H9 (cell line): ENCODE measurements at regions not wholly inside any gene's neighbourhood (a gene's known extent, or its start where the extent isn't known, plus 50 kb on each side); places are given as distances from the start of the nearest gene placed in this dataset.

Experiments used
- DNase-seq: peaks from one replicate; pipeline ENCODE4 v3.0.0-alpha.2; 2017
- H2AFZ ChIP-seq: one replicate; pipeline ENCODE4 v1.6.1; 2013; ENCODE audit warnings: mild to moderate bottlenecking, low read length, control low read depth, moderate library complexity
- H2AK5ac ChIP-seq: 2 replicates; pipeline ENCODE4 v1.6.1; 2013; ENCODE audit warnings: low read length, control low read depth, mixed read lengths; ENCODE audit not compliant: insufficient read length
- H2BK120ac ChIP-seq: one replicate; pipeline ENCODE4 v1.6.1; 2013; ENCODE audit warnings: low read depth, mild to moderate bottlenecking, low read length, control low read depth, inconsistent platforms; ENCODE audit not compliant: poor library complexity, severe bottlenecking
- H2BK12ac ChIP-seq: 2 replicates; pipeline ENCODE4 v1.6.1; 2013; ENCODE audit warnings: low read length, control low read depth, mixed read lengths, low read depth; ENCODE audit not compliant: insufficient read length
- H2BK15ac ChIP-seq: 2 replicates; pipeline ENCODE4 v1.6.1; 2013; ENCODE audit warnings: low read depth, low read length, control low read depth
- H2BK20ac ChIP-seq: one replicate; pipeline ENCODE4 v1.6.1; 2013; ENCODE audit warnings: low read depth, mild to moderate bottlenecking, low read length, control low read depth, inconsistent platforms; ENCODE audit not compliant: poor library complexity, severe bottlenecking
- H2BK5ac ChIP-seq: 2 replicates; pipeline ENCODE4 v1.6.1; 2013; ENCODE audit warnings: low read length, control low read depth, mixed read lengths; ENCODE audit not compliant: insufficient read length
- H3K14ac ChIP-seq: 2 replicates; pipeline ENCODE4 v1.6.1; 2013; ENCODE audit warnings: low read length, control low read depth; ENCODE audit not compliant: insufficient read depth
- H3K18ac ChIP-seq: 2 replicates; pipeline ENCODE4 v1.6.1; 2013; ENCODE audit warnings: low read depth, mild to moderate bottlenecking, mixed read lengths, low read length, control low read depth; ENCODE audit not compliant: insufficient read length
- H3K23ac ChIP-seq: 2 replicates; pipeline ENCODE4 v1.6.1; 2013; ENCODE audit warnings: low read length, control low read depth, mixed read lengths, low read depth; ENCODE audit not compliant: insufficient read length
- H3K23me2 ChIP-seq: 2 replicates; pipeline ENCODE4 v1.6.1; 2013; ENCODE audit warnings: low read depth, mild to moderate bottlenecking, mixed read lengths, low read length, control low read depth; ENCODE audit not compliant: insufficient read length, poor library complexity, severe bottlenecking
- H3K27ac ChIP-seq: 2 replicates; pipeline ENCODE4 v1.5.1; 2013; ENCODE audit warnings: low read length, control low read depth, mixed read lengths, low read depth; ENCODE audit not compliant: insufficient read length
- H3K27me3 ChIP-seq: 2 replicates; pipeline ENCODE4 v1.6.1; 2013; ENCODE audit warnings: low read length, control low read depth, inconsistent platforms; ENCODE audit not compliant: insufficient read depth
- H3K4ac ChIP-seq: 2 replicates; pipeline ENCODE4 v1.6.1; 2013; ENCODE audit warnings: low read depth, mild to moderate bottlenecking, control low read depth, inconsistent platforms, low read length, moderate library complexity
- H3K4me1 ChIP-seq: 2 replicates; pipeline ENCODE4 v1.6.1; 2013; ENCODE audit warnings: low read length, control low read depth, inconsistent platforms; ENCODE audit not compliant: insufficient read depth
- H3K4me2 ChIP-seq: 2 replicates; pipeline ENCODE4 v1.6.1; 2013; ENCODE audit warnings: low read length, control low read depth, mixed read lengths; ENCODE audit not compliant: insufficient read length, insufficient read depth
- H3K56ac ChIP-seq: 2 replicates; pipeline ENCODE4 v1.6.1; 2013; ENCODE audit warnings: low read depth, mild to moderate bottlenecking, mixed read lengths, low read length, control low read depth; ENCODE audit not compliant: insufficient read length
- H3K79me1 ChIP-seq: 2 replicates; pipeline ENCODE4 v1.6.1; 2013; ENCODE audit warnings: low read depth, mild to moderate bottlenecking, moderate library complexity, low read length, control low read depth, inconsistent platforms; ENCODE audit not compliant: insufficient read depth, poor library complexity, severe bottlenecking
- H3K79me2 ChIP-seq: 2 replicates; pipeline ENCODE4 v1.6.1; 2013; ENCODE audit warnings: low read length, control low read depth, inconsistent platforms; ENCODE audit not compliant: insufficient read depth
- H3K9ac ChIP-seq: 2 replicates; pipeline ENCODE4 v1.6.1; 2013; ENCODE audit warnings: low read length, control low read depth, mixed read lengths; ENCODE audit not compliant: insufficient read length; ENCODE audit errors: extremely low read depth
- H3K9me3 ChIP-seq: one replicate; pipeline ENCODE4 v1.6.1; 2013; ENCODE audit warnings: low read depth, low read length, inconsistent platforms; ENCODE audit not compliant: control insufficient read depth
- H3T11ph ChIP-seq: one replicate; pipeline ENCODE4 v1.6.1; 2013; ENCODE audit warnings: mild to moderate bottlenecking, low read length, control low read depth, inconsistent platforms
- H4K20me1 ChIP-seq: one replicate; pipeline ENCODE4 v1.6.1; 2013; ENCODE audit not compliant: control insufficient read depth, insufficient read length, insufficient read depth
- H4K5ac ChIP-seq: 2 replicates; pipeline ENCODE4 v1.6.1; 2013; ENCODE audit warnings: low read depth, mild to moderate bottlenecking, mixed read lengths, low read length, control low read depth; ENCODE audit not compliant: insufficient read length
- H4K8ac ChIP-seq: replicated peaks from 2 replicates; pipeline ENCODE4 v1.6.1; 2013; ENCODE audit warnings: low read length, control low read depth, mixed read lengths, low read depth; ENCODE audit not compliant: insufficient read length
- H4K91ac ChIP-seq: 2 replicates; pipeline ENCODE4 v1.6.1; 2013; ENCODE audit warnings: low read depth, mild to moderate bottlenecking, moderate library complexity, mixed read lengths, low read length, control low read depth; ENCODE audit not compliant: insufficient read length
- H3K27ac Mint-ChIP-seq, 3 experiments: 2 replicates in 2 of 3; 3 replicates in 1 of 3; pipeline ENCODE4 v1.8.0; 2020 to 2021; ENCODE audit warnings: mixed read lengths in 3 of 3, mild to moderate bottlenecking in 1 of 3, moderate library complexity in 1 of 3
- H3K27me3 Mint-ChIP-seq: 2 replicates; pipeline ENCODE4 v1.8.0; 2021; ENCODE audit warnings: low read depth, mild to moderate bottlenecking, moderate library complexity, mixed read lengths
- H3K36me3 Mint-ChIP-seq, 3 experiments: 2 replicates in 2 of 3; 3 replicates in 1 of 3; pipeline ENCODE4 v1.8.0; 2020 to 2021; ENCODE audit warnings: low read depth in 3 of 3, mixed read lengths in 3 of 3; ENCODE audit not compliant: insufficient read depth in 1 of 3
- H3K4me1 Mint-ChIP-seq, 2 experiments: 2 replicates each; pipeline ENCODE4 v1.8.0; 2020; ENCODE audit warnings: mixed read lengths in 2 of 2
- H3K4me3 Mint-ChIP-seq, 2 experiments: 2 replicates in 1 of 2; 3 replicates in 1 of 2; pipeline ENCODE4 v1.8.0; 2020 to 2021; ENCODE audit warnings: mild to moderate bottlenecking in 2 of 2, mixed read lengths in 2 of 2, moderate library complexity in 1 of 2
- H3K9me3 Mint-ChIP-seq, 2 experiments: 2 replicates in 1 of 2; 3 replicates in 1 of 2; pipeline ENCODE4 v1.8.0; 2020; ENCODE audit warnings: mild to moderate bottlenecking in 2 of 2, mixed read lengths in 2 of 2, moderate library complexity in 1 of 2
- WGBS: extraction: QIAGEN DNeasy Blood & Tissue Kit; methylation state at CpG from one replicate; pipeline ENCODE4 v1.1.7; 2013; ENCODE audit warnings: missing lambda C conversion rate, low lambda C conversion rate, mixed read lengths; ENCODE audit not compliant: insufficient read length; ENCODE audit errors: extremely low coverage; 5-methylcytosine and 5-hydroxymethylcytosine counted together
- TF ChIP-seq, protein P1 (sequence below): fragments of 200-600 bp; sonication (generic); conservative IDR thresholded peaks from 3 replicates; pipeline ENCODE4 v1.8.0; 2021; ENCODE audit warnings: antibody characterized with exemption, mild to moderate bottlenecking

DNA sequence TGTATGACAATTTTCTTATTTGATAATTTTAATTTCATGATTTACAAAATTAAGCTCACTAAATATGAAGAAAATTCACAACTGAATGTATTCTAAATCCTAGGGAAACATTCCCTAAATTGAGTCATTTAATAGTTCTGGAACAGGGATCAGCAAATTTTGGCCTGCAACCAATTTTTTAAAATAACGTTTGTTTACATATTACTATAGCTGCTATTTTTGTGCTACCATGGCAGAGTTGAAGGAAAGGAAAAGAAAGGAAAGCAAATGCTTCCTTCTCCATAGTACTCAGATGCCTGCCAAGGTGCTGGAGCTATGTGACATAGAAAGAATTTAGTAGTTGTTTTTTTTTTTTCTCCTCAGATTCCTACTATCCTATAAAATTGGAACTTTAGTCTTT is 1307.7 kb upstream of the LRRTM3 start:
- no peak overlapping the region for H2AFZ ChIP-seq
- Mint-ChIP-seq H3K4me1 (no peaks in the 10 kb centered on the region), H3K9me3 (peaks cover 14 to 21% of the 10 kb centered on the region in 2 experiments; a peak in 4 of 5 replicates), H3K27me3 (no peaks in the 10 kb centered on the region), H3K27ac (no peak overlapping the region), H3K36me3 (peaks cover 15 to 38% (median 22%) of the 10 kb centered on the region in 3 experiments), H3K4me3 (no peak overlapping the region)
- TF ChIP-seq, protein P1, sequence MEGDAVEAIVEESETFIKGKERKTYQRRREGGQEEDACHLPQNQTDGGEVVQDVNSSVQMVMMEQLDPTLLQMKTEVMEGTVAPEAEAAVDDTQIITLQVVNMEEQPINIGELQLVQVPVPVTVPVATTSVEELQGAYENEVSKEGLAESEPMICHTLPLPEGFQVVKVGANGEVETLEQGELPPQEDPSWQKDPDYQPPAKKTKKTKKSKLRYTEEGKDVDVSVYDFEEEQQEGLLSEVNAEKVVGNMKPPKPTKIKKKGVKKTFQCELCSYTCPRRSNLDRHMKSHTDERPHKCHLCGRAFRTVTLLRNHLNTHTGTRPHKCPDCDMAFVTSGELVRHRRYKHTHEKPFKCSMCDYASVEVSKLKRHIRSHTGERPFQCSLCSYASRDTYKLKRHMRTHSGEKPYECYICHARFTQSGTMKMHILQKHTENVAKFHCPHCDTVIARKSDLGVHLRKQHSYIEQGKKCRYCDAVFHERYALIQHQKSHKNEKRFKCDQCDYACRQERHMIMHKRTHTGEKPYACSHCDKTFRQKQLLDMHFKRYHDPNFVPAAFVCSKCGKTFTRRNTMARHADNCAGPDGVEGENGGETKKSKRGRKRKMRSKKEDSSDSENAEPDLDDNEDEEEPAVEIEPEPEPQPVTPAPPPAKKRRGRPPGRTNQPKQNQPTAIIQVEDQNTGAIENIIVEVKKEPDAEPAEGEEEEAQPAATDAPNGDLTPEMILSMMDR: no peak
- no peak overlapping the region for H4K91ac ChIP-seq
- no CpG with 5 or more reads among the region's 1 CpG for WGBS
- H3K23ac ChIP-seq: no peak overlapping the region
- no peak overlapping the region for H3K56ac ChIP-seq
- no peaks in the 10 kb centered on the region for H3K79me1 ChIP-seq
- H3T11ph ChIP-seq: no peak overlapping the region
- H2BK12ac ChIP-seq: no peak overlapping the region
- no peak overlapping the region for H3K4me2 ChIP-seq
- no peak overlapping the region for H3K27ac ChIP-seq
- H3K18ac ChIP-seq: no peak overlapping the region
- no peak overlapping the region for H3K4ac ChIP-seq
- H4K20me1 ChIP-seq: no peaks in the 10 kb centered on the region
- H3K23me2 ChIP-seq: no peaks in the 10 kb centered on the region
- H2AK5ac ChIP-seq: no peak overlapping the region
- H4K8ac ChIP-seq: no peak overlapping the region
- H2BK120ac ChIP-seq: no peak overlapping the region
- H3K27me3 ChIP-seq: no peaks in the 10 kb centered on the region
- no peak overlapping the region for H2BK5ac ChIP-seq
- H3K4me1 ChIP-seq: no peaks in the 10 kb centered on the region
- H2BK20ac ChIP-seq: no peak overlapping the region
- no peak overlapping the region for H2BK15ac ChIP-seq
- no peaks in the 10 kb centered on the region for H3K79me2 ChIP-seq
- no peak overlapping the region for H4K5ac ChIP-seq
- DNase-seq: no peak
- no peak overlapping the region for H3K14ac ChIP-seq
- H3K9me3 ChIP-seq: no peaks in the 10 kb centered on the region
- no peak overlapping the region for H3K9ac ChIP-seq
